Uterus (tissue), 3 donors: ENCODE measurements at regions not wholly inside any gene's neighbourhood (a gene's known extent, or its start where the extent isn't known, plus 50 kb on each side); places are given as distances from the start of the nearest gene placed in this dataset.

Experiments
- DNase-seq, 2 donors: peaks; one replicate each; pipeline ENCODE4 v3.0.0-alpha.2; 2019 to 2020
- H3K27ac ChIP-seq, 2 donors: fragments of 200-600 bp; sonication (generic); 1 replicate in 1 of 2; 2 replicates in 1 of 2; pipeline ENCODE4 v1.5.1; 2016 to 2018
- H3K27me3 ChIP-seq, 2 donors: fragments of 200-600 bp; sonication (generic); one replicate each; pipeline ENCODE4 v1.5.1; 2018 to 2019; ENCODE audit warnings: control low read depth in 1 of 2
- H3K36me3 ChIP-seq, 2 donors: fragments of 200-600 bp; sonication (generic); one replicate each; pipeline ENCODE4 v1.5.1; 2019; ENCODE audit warnings: control low read depth in 1 of 2
- H3K4me1 ChIP-seq, 2 donors: fragments of 200-600 bp; sonication (generic); one replicate each; pipeline ENCODE4 v1.5.1; 2018 to 2019; ENCODE audit warnings: control low read depth in 1 of 2
- H3K4me3 ChIP-seq, 2 donors: fragments of 200-600 bp; sonication (generic); 1 replicate in 1 of 2; 2 replicates in 1 of 2; pipeline ENCODE4 v1.5.1; 2018 to 2019; ENCODE audit warnings: mild to moderate bottlenecking in 1 of 2
- H3K9me3 ChIP-seq, 2 donors: fragments of 200-600 bp; sonication (generic); one replicate each; pipeline ENCODE4 v1.5.1; 2019; ENCODE audit warnings: control low read depth in 1 of 2
- CTCF ChIP-seq, 4 experiments: fragments of 200-600 bp in 2 of 4; fragments of 450-650 bp in 2 of 4; sonication (generic) in 2 of 4; IDR thresholded peaks; one replicate each; pipeline ENCODE4 v1.5.1; 2016 to 2019; ENCODE audit warnings: antibody characterized with exemption in 4 of 4, mild to moderate bottlenecking in 2 of 4, moderate library complexity in 1 of 4
- POLR2A ChIP-seq, 2 donors: fragments of 450-650 bp; IDR thresholded peaks; one replicate each; pipeline ENCODE4 v1.6.1; 2016; ENCODE audit warnings: antibody characterized with exemption in 2 of 2, mild to moderate bottlenecking in 1 of 2, moderate library complexity in 1 of 2
- intact Hi-C: fragments of 100-400 bp; cut with DNase I; formaldehyde crosslinking; loops from one replicate; pipeline ENCODE4 v1.15.1; 2023; ENCODE audit warnings: low total_unique reads
- donor health status: DM: yes; HTN: yes; CAD: no.

GRCh38 chr5:106906199-106906598, 764.5 kb downstream of the EFNA5 start:
- intact Hi-C loops, result no loop called here
- DNase-seq, result no peak
- Histone ChIP-seq H3K27me3 (no peaks in the 10 kb centered on the region), H3K36me3 (no peaks in the 10 kb centered on the region), H3K9me3 (no peaks in the 10 kb centered on the region), H3K4me3 (no peak overlapping the region), H3K4me1 (no peaks in the 10 kb centered on the region), H3K27ac (no peak overlapping the region)
- TF ChIP-seq CTCF (IDR thresholded peaks at IDR 0.05) (no peak), POLR2A (IDR thresholded peaks at IDR 0.05) (no peak)

GRCh38 chr5:106894964-106895363, 775.8 kb downstream of the EFNA5 start:
- H3K36me3 ChIP-seq, result no peaks in the 10 kb centered on the region
- H3K4me1 ChIP-seq, result no peaks in the 10 kb centered on the region
- DNase-seq, result no peak
- H3K27me3 ChIP-seq, result no peaks in the 10 kb centered on the region
- H3K4me3 ChIP-seq, result no peak overlapping the region
- no peak for TF ChIP-seq POLR2A (IDR thresholded peaks at IDR 0.05)
- no peak for TF ChIP-seq CTCF (IDR thresholded peaks at IDR 0.05)
- H3K27ac ChIP-seq, result no peak overlapping the region
- H3K9me3 ChIP-seq, result no peaks in the 10 kb centered on the region
- intact Hi-C loops, result no loop called here

DNA sequence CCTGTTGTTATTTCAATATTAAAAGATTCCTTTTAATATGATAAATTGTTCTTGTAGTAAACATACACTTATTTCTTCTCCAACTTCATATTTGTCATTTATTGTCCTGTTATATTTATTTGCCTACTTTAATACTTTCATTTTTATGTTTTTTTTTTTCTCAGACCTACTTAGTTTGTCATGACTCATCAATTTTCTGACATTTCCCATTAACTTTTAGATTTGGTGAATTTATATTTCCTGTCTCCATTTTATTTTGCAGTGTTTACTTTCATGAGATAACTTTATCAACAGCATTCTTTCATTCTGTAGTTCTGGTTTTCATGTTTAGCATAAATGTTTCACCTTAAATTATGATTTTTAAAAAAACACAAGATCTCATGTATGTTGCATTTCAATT, 788.7 kb downstream of the EFNA5 start:
- Histone ChIP-seq H3K9me3 (no peaks in the 10 kb centered on the region), H3K4me3 (no peak overlapping the region), H3K4me1 (no peaks in the 10 kb centered on the region), H3K36me3 (no peaks in the 10 kb centered on the region), H3K27ac (no peak overlapping the region), H3K27me3 (no peaks in the 10 kb centered on the region)
- DNase-seq, result no peak
- intact Hi-C loops, result no loop called here
- TF ChIP-seq CTCF (IDR thresholded peaks at IDR 0.05), result no peak
- TF ChIP-seq POLR2A (IDR thresholded peaks at IDR 0.05), result no peak

- Histone ChIP-seq H3K9me3 (no peaks in the 10 kb centered on the region), H3K27ac (no peak overlapping the region), H3K27me3 (no peaks in the 10 kb centered on the region), H3K36me3 (no peaks in the 10 kb centered on the region), H3K4me3 (no peak overlapping the region), H3K4me1 (no peaks in the 10 kb centered on the region)
- TF ChIP-seq CTCF (IDR thresholded peaks at IDR 0.05) (no peak), POLR2A (IDR thresholded peaks at IDR 0.05) (no peak)
- intact Hi-C loops, result no loop called here
- DNase-seq, result no peak
These were observed 790.1 kb downstream of the EFNA5 start for GRCh38 chr5:106880656-106881055.

DNA sequence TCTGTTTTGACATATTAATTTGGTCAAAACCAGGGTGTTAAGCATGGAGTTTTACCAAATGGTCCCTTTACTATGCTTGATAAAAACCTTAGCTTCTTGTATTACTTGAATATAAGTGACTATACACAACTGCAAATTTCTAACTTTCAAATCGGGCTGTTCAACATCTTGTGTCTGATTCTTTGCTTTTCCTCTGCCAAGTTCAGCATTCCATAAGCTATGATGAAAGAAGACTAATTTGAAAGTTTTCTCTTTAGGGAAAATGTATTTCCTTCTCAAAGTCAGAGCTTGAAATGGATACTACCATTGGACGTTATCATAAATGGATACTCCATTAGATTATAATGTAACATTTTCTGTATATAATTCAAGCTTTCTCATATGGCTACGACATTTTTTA, 792.9 kb downstream of the EFNA5 start:
- TF ChIP-seq CTCF (IDR thresholded peaks at IDR 0.05), result no peak
- no peak for TF ChIP-seq POLR2A (IDR thresholded peaks at IDR 0.05)
- Histone ChIP-seq H3K9me3 (no peaks in the 10 kb centered on the region), H3K4me1 (no peaks in the 10 kb centered on the region), H3K36me3 (no peaks in the 10 kb centered on the region), H3K27me3 (no peaks in the 10 kb centered on the region), H3K27ac (no peak overlapping the region), H3K4me3 (no peak overlapping the region)
- no peak for DNase-seq
- intact Hi-C loops, result no loop called here
